A673 (cell line): ENCODE measurements at regions not wholly inside any gene's neighbourhood (a gene's known extent, or its start where the extent isn't known, plus 50 kb on each side); places are given as distances from the start of the nearest gene placed in this dataset.

Experiments used
- CTCF ChIP-seq: fragments of 300-800, 200-600 bp; sonication (generic); conservative IDR thresholded peaks from 2 replicates; pipeline ENCODE4 v1.5.1; 2017; ENCODE audit warnings: low read depth, mild to moderate bottlenecking, antibody characterized with exemption, low read length, moderate library complexity, mixed read lengths
- EZH2 ChIP-seq: fragments of 200-600 bp; sonication (generic); IDR thresholded peaks from 2 replicates; pipeline ENCODE4 v1.6.1; 2017; ENCODE audit warnings: borderline replicate concordance, low read depth, mild to moderate bottlenecking, mixed read lengths, antibody characterized with exemption, low read length; ENCODE audit not compliant: poor library complexity, severe bottlenecking

DNA sequence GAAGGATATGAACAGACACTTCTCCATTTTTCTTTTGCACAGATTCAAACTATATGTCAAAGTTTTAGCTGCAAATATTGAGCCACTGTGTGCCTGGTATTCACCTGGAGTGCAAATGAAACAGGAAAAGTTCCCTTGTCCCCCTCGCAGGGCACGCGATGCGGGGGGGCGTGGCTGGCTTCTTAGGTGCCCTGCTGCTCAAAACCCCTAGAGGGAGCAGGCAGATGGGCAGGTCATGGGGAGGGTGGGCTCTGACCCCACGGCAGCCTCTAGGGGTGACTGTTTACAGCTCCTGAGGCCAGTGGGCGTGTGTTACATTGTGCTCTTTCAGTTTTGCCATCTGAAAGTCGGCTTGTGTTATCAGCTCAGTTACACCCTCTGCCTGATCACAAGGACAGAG is 931.2 kb upstream of the B3GALT2 start:
- TF ChIP-seq CTCF (no peak), EZH2 (no peak)
